HepG2 (cell line): ENCODE measurements at regions not wholly inside any gene's neighbourhood (a gene's known extent, or its start where the extent isn't known, plus 50 kb on each side); places are given as distances from the start of the nearest gene placed in this dataset.

Experiments used
- ATAC-seq: fragments of 200-7000 bp; cut with Tn5 transposase; 3 replicates; pipeline ENCODE4 v1.9.1; 2020; ENCODE audit warnings: mild to moderate bottlenecking, moderate library complexity
- BruUV-seq: library from RNA; stranded (reverse); fragments of 400-500 nt; replicated peaks from 2 replicates; lab custom pipeline; 2021; lab: Mats Ljungman, UMichigan
- CTCF ChIA-PET: fragments of 300-600 bp; formaldehyde crosslinking; extraction: SDS; loops from one replicate; lab custom pipeline; 2021; ENCODE audit warnings: low total read pairs, inconsistent platforms, low intra/inter-chr PET ratio; lab: Yijun Ruan, JAX
- POLR2A ChIA-PET: fragments of 350-600 bp; sonication (Branson Sonifier 250); formaldehyde crosslinking; loops from one replicate; lab custom pipeline; 2020; ENCODE audit warnings: antibody characterized with exemption, inconsistent platforms; lab: Yijun Ruan, JAX
- DNase-seq: peaks from one replicate; pipeline ENCODE4 v3.0.0-alpha.2; 2015; ENCODE audit warnings: low spot score
- FAIRE-seq: peaks from 3 replicates; lab custom pipeline; 2011; peaks lifted over from hg19 to GRCh38; lab: Jason Lieb, UNC
- H2AFZ ChIP-seq: one replicate; pipeline ENCODE4 v1.6.1; 2011; ENCODE audit warnings: low read length, inconsistent platforms
- H3K27ac ChIP-seq: fragments of 300-600 bp; 3 replicates; pipeline ENCODE4 v1.8.0; 2011; ENCODE audit warnings: mixed run types, mild to moderate bottlenecking, mixed read lengths, low read length, inconsistent platforms; ENCODE audit not compliant: insufficient read depth; ENCODE audit errors: extremely low read length
- H3K27me3 ChIP-seq, 2 experiments: fragments of 200-600 bp in 1 of 2; 2 replicates in 1 of 2; 3 replicates in 1 of 2; pipeline versions ENCODE4 v1.6.0 to v1.8.0; 2011; ENCODE audit warnings: low read length in 2 of 2, mild to moderate bottlenecking in 2 of 2, moderate library complexity in 2 of 2, inconsistent platforms in 1 of 2; ENCODE audit not compliant: insufficient read depth in 2 of 2, control insufficient read depth in 1 of 2
- H3K36me3 ChIP-seq, 2 experiments: fragments of 200-600 bp in 1 of 2; replicated peaks in 1 of 2; 2 replicates in 1 of 2; 3 replicates in 1 of 2; pipeline versions ENCODE4 v1.5.1 to v1.8.0; 2011; ENCODE audit warnings: low read length in 2 of 2, inconsistent platforms in 1 of 2; ENCODE audit not compliant: insufficient read depth in 2 of 2, control insufficient read depth in 1 of 2
- H3K4me1 ChIP-seq: 2 replicates; pipeline ENCODE4 v1.5.1; 2012; ENCODE audit warnings: low read length, inconsistent platforms; ENCODE audit not compliant: insufficient read depth
- H3K4me2 ChIP-seq: 2 replicates; pipeline ENCODE4 v1.6.0; 2011; ENCODE audit warnings: low read depth, low read length, inconsistent platforms
- H3K4me3 ChIP-seq, 3 experiments: fragments of 200-600 bp in 1 of 3; sonication (generic), shearing (Covaris generic) in 1 of 3; replicated peaks in 1 of 3; 2 replicates each; pipeline ENCODE4 v1.5.1; 2011 to 2016; ENCODE audit warnings: low read length in 3 of 3, inconsistent platforms in 2 of 3, low read depth in 2 of 3, mild to moderate bottlenecking in 2 of 3, control low read depth in 1 of 3, mixed read lengths in 1 of 3; ENCODE audit not compliant: insufficient read depth in 1 of 3
- H3K79me2 ChIP-seq: one replicate; pipeline ENCODE4 v1.6.1; 2011; ENCODE audit warnings: low read length, inconsistent platforms; ENCODE audit not compliant: insufficient read depth
- H3K9ac ChIP-seq: 2 replicates; pipeline ENCODE4 v1.6.0; 2011; ENCODE audit warnings: mild to moderate bottlenecking, low read depth, low read length, inconsistent platforms; ENCODE audit not compliant: insufficient read depth
- H3K9me3 ChIP-seq: 2 replicates; pipeline ENCODE4 v1.5.1; 2012; ENCODE audit warnings: mild to moderate bottlenecking, low read length
- H4K20me1 ChIP-seq: 2 replicates; pipeline ENCODE4 v1.6.0; 2011; ENCODE audit warnings: inconsistent platforms, mild to moderate bottlenecking, low read length, moderate library complexity; ENCODE audit not compliant: insufficient read depth
- BCL6 ChIP-seq: IDR thresholded peaks from 2 replicates; pipeline ENCODE4 v1.6.1; 2016; ENCODE audit warnings: missing genetic modification reagents, missing compliant biosample characterization
- BHLHE40 ChIP-seq: IDR thresholded peaks from 2 replicates; pipeline ENCODE4 v1.6.1; 2011; ENCODE audit warnings: low read length, improper control_type of control experiment
- HNRNPL ChIP-seq: fragments of 200-400 bp; formaldehyde crosslinking; IDR thresholded peaks from 2 replicates; pipeline ENCODE4 v1.6.1; 2017; ENCODE audit warnings: mild to moderate bottlenecking, low read depth, low read length
- HNRNPLL ChIP-seq: fragments of 200-400 bp; formaldehyde crosslinking; IDR thresholded peaks from 2 replicates; pipeline ENCODE4 v1.6.1; 2017; ENCODE audit warnings: mild to moderate bottlenecking, low read depth, low read length; ENCODE audit not compliant: poor library complexity, severe bottlenecking
- HOXA7 ChIP-seq: sonication (generic); formaldehyde crosslinking; IDR thresholded peaks from 2 replicates; pipeline ENCODE4 v1.8.1; 2022; ENCODE audit warnings: mild to moderate bottlenecking, missing genetic modification reagents, moderate library complexity
- NCOR1 ChIP-seq: fragments of 200-600 bp; sonication (generic); IDR thresholded peaks from 2 replicates; pipeline ENCODE4 v1.7.0; 2017; ENCODE audit warnings: antibody characterized with exemption, low read length, borderline replicate concordance
- NFYC ChIP-seq: IDR thresholded peaks from 2 replicates; pipeline ENCODE4 v1.6.1; 2016; ENCODE audit warnings: missing genetic modification reagents, missing compliant biosample characterization
- PITX1 ChIP-seq: sonication (generic); formaldehyde crosslinking; IDR thresholded peaks from 2 replicates; pipeline ENCODE4 v1.5.1; 2020; ENCODE audit warnings: mild to moderate bottlenecking, missing genetic modification reagents
- POGZ ChIP-seq: sonication (generic); formaldehyde crosslinking; IDR thresholded peaks from 2 replicates; pipeline ENCODE4 v1.4.0; 2020; ENCODE audit warnings: mild to moderate bottlenecking, missing genetic modification reagents
- PPARG ChIP-seq: conservative IDR thresholded peaks from 2 replicates; pipeline ENCODE4 v1.6.1; 2016; ENCODE audit warnings: missing biosample characterization, missing genetic modification reagents
- RBFOX2 ChIP-seq: fragments of 200-400 bp; formaldehyde crosslinking; IDR thresholded peaks from 2 replicates; pipeline ENCODE4 v1.6.1; 2017; ENCODE audit warnings: low read depth, mild to moderate bottlenecking, low read length
- RFXAP ChIP-seq: sonication (generic); formaldehyde crosslinking; IDR thresholded peaks from 2 replicates; pipeline ENCODE4 v1.4.0; 2020; ENCODE audit warnings: missing genetic modification reagents, borderline replicate concordance
- TCF7 ChIP-seq: sonication (generic); IDR thresholded peaks from 2 replicates; pipeline ENCODE4 v1.6.1; 2016; ENCODE audit warnings: antibody characterized with exemption, low read depth
- ZBTB20 ChIP-seq: sonication (generic); formaldehyde crosslinking; IDR thresholded peaks from 2 replicates; pipeline ENCODE4 v1.8.1; 2023; ENCODE audit warnings: missing genetic modification reagents, low read depth, mild to moderate bottlenecking, borderline replicate concordance
- WGBS: methylation state at CpG from one replicate; pipeline ENCODE4 v1.1.6; 2017; ENCODE audit warnings: low lambda C conversion rate; 5-methylcytosine and 5-hydroxymethylcytosine counted together
- in situ Hi-C: cut with HindIII; loops from 2 replicates; pipeline ENCODE4 v1.10.0; 2017; ENCODE audit warnings: low pct_unique_long_range_greater_than_20kb; ENCODE audit not compliant: extremely low pct_ligation_motif_present
- intact Hi-C: fragments of 100-400 bp; cut with micrococcal nuclease; formaldehyde crosslinking; loops from one replicate; pipeline ENCODE4 v1.10.0; 2022; ENCODE audit not compliant: unreplicated experiment
- TF ChIP-seq, protein P1 (sequence below): IDR thresholded peaks from 2 replicates; pipeline ENCODE4 v1.6.1; 2016
- TF ChIP-seq, protein P2 (sequence below): sonication (generic); formaldehyde crosslinking; IDR thresholded peaks from 2 replicates; pipeline ENCODE4 v1.9.0; 2022; ENCODE audit warnings: low read depth, missing genetic modification reagents
- TF ChIP-seq, protein P3 (sequence below): sonication (generic); formaldehyde crosslinking; IDR thresholded peaks from 2 replicates; pipeline ENCODE4 v1.8.1; 2023; ENCODE audit warnings: mild to moderate bottlenecking, missing genetic modification reagents
- TF ChIP-seq, protein P4 (sequence below): sonication (generic); formaldehyde crosslinking; IDR thresholded peaks from 2 replicates; pipeline ENCODE4 v1.4.0; 2020; ENCODE audit warnings: missing genetic modification reagents
- TF ChIP-seq, protein P5 (sequence below): sonication (generic); formaldehyde crosslinking; IDR thresholded peaks from 2 replicates; pipeline ENCODE4 v1.4.0; 2020; ENCODE audit warnings: missing genetic modification reagents

DNA sequence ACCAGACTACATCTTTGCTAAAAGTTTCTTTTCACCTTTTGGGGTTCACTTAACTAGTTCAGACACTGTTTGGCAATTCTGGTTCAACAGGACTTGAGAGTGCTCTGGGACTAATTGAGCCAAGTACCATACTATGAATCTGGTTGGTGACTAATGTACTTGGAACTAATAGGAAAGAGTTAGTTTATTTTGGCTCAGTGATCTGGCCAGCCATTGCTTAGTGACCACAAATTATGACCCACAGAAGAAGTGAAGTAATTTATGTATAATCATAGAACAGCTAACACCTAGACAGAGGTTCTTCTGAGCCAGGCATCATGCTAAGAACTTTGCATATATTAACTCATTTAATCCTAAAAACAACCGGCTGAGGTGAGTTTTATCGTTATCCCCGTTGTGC lies 126.5 kb upstream of the JCAD start:
- Histone ChIP-seq H3K4me2 (peak overlapping the region; percentile 76; the same call in 1 of the 2 replicates), H4K20me1 (no peaks in the 10 kb centered on the region), H3K36me3 (no peaks in the 10 kb centered on the region), H3K9me3 (no peaks in the 10 kb centered on the region), H3K27ac (no peak overlapping the region), H3K9ac (no peak overlapping the region), H3K4me3 (no peak overlapping the region), H3K4me1 (peaks cover 56% of the 10 kb centered on the region), H3K79me2 (no peaks in the 10 kb centered on the region), H3K27me3 (peaks cover 0 to 6% of the 10 kb centered on the region in 2 experiments; a peak in 2 of 5 replicates), H2AFZ (no peak overlapping the region)
- ATAC-seq (no peak), DNase-seq (no peak), FAIRE-seq (no peak)
- 76% methylated on average over 3 of the region's 3 CpGs for WGBS
- intact Hi-C loops: no loop called here
- CTCF ChIA-PET: no interaction called here
- TF ChIP-seq HNRNPL (no peak), HOXA7 (CRISPR knock-in tag) (no peak), PITX1 (CRISPR knock-in tag) (no peak), POGZ (CRISPR knock-in tag) (no peak), RBFOX2 (no peak), BHLHE40 (no peak), HNRNPLL (no peak), BCL6 (CRISPR knock-in tag) (no peak), RFXAP (CRISPR knock-in tag) (no peak), ZBTB20 (CRISPR knock-in tag) (no peak), PPARG (CRISPR knock-in tag) (no peak), NFYC (CRISPR knock-in tag) (no peak), NCOR1 (no peak), TCF7 (no peak)
- TF ChIP-seq, protein P1, sequence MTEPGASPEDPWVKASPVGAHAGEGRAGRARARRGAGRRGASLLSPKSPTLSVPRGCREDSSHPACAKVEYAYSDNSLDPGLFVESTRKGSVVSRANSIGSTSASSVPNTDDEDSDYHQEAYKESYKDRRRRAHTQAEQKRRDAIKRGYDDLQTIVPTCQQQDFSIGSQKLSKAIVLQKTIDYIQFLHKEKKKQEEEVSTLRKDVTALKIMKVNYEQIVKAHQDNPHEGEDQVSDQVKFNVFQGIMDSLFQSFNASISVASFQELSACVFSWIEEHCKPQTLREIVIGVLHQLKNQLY (CRISPR knock-in tag): no peak
- TF ChIP-seq, protein P2, sequence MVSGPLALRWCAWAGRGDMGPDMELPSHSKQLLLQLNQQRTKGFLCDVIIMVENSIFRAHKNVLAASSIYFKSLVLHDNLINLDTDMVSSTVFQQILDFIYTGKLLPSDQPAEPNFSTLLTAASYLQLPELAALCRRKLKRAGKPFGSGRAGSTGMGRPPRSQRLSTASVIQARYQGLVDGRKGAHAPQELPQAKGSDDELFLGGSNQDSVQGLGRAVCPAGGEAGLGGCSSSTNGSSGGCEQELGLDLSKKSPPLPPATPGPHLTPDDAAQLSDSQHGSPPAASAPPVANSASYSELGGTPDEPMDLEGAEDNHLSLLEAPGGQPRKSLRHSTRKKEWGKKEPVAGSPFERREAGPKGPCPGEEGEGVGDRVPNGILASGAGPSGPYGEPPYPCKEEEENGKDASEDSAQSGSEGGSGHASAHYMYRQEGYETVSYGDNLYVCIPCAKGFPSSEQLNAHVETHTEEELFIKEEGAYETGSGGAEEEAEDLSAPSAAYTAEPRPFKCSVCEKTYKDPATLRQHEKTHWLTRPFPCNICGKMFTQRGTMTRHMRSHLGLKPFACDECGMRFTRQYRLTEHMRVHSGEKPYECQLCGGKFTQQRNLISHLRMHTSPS (CRISPR knock-in tag): no peak
- TF ChIP-seq, protein P3, sequence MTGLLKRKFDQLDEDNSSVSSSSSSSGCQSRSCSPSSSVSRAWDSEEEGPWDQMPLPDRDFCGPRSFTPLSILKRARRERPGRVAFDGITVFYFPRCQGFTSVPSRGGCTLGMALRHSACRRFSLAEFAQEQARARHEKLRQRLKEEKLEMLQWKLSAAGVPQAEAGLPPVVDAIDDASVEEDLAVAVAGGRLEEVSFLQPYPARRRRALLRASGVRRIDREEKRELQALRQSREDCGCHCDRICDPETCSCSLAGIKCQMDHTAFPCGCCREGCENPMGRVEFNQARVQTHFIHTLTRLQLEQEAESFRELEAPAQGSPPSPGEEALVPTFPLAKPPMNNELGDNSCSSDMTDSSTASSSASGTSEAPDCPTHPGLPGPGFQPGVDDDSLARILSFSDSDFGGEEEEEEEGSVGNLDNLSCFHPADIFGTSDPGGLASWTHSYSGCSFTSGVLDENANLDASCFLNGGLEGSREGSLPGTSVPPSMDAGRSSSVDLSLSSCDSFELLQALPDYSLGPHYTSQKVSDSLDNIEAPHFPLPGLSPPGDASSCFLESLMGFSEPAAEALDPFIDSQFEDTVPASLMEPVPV (CRISPR knock-in tag): no peak
- TF ChIP-seq, protein P4, sequence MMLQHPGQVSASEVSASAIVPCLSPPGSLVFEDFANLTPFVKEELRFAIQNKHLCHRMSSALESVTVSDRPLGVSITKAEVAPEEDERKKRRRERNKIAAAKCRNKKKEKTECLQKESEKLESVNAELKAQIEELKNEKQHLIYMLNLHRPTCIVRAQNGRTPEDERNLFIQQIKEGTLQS: no peak
- TF ChIP-seq, protein P5, sequence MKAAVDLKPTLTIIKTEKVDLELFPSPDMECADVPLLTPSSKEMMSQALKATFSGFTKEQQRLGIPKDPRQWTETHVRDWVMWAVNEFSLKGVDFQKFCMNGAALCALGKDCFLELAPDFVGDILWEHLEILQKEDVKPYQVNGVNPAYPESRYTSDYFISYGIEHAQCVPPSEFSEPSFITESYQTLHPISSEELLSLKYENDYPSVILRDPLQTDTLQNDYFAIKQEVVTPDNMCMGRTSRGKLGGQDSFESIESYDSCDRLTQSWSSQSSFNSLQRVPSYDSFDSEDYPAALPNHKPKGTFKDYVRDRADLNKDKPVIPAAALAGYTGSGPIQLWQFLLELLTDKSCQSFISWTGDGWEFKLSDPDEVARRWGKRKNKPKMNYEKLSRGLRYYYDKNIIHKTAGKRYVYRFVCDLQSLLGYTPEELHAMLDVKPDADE (CRISPR knock-in tag): no peak
- in situ Hi-C loops: no loop called here
- POLR2A ChIA-PET: no interaction called here
- no TSS peak for BruUV-seq
